Liver (tissue), 8 donors: ENCODE measurements at regions not wholly inside any gene's neighbourhood (a gene's known extent, or its start where the extent isn't known, plus 50 kb on each side); places are given as distances from the start of the nearest gene placed in this dataset.

ENCODE experiments used
- DNase-seq: peaks from one replicate; pipeline ENCODE4 v3.0.0-alpha.2; 2017; ENCODE audit warnings: low spot score
- H3K27ac ChIP-seq, 2 donors: one replicate each; pipeline ENCODE4 v1.7.0; 2013; ENCODE audit warnings: inconsistent platforms in 2 of 2, low read length in 2 of 2, control low read depth in 1 of 2, low read depth in 1 of 2, mild to moderate bottlenecking in 1 of 2
- H3K27me3 ChIP-seq, 4 donors: one replicate each; pipeline versions ENCODE4 v1.6.1 to v1.7.0; 2013; ENCODE audit warnings: low read length in 3 of 4, inconsistent platforms in 1 of 4, mild to moderate bottlenecking in 1 of 4, moderate library complexity in 1 of 4; ENCODE audit not compliant: control insufficient read depth in 4 of 4, insufficient read depth in 4 of 4
- H3K36me3 ChIP-seq, 4 donors: one replicate each; pipeline versions ENCODE4 v1.6.1 to v1.7.0; 2013; ENCODE audit warnings: low read length in 3 of 4, mild to moderate bottlenecking in 3 of 4, low read depth in 1 of 4, moderate library complexity in 1 of 4; ENCODE audit not compliant: control insufficient read depth in 4 of 4, insufficient read depth in 3 of 4
- H3K4me1 ChIP-seq, 4 donors: one replicate each; pipeline versions ENCODE4 v1.6.1 to v1.7.0; 2013; ENCODE audit warnings: low read length in 3 of 4, mild to moderate bottlenecking in 3 of 4, moderate library complexity in 1 of 4; ENCODE audit not compliant: control insufficient read depth in 4 of 4, insufficient read depth in 4 of 4
- H3K4me3 ChIP-seq, 3 donors: one replicate each; pipeline versions ENCODE4 v1.6.1 to v1.7.0; 2013; ENCODE audit warnings: low read length in 3 of 3, control low read depth in 1 of 3, low read depth in 1 of 3, mild to moderate bottlenecking in 1 of 3
- H3K9ac ChIP-seq, 2 donors: one replicate each; pipeline ENCODE4 v1.7.0; 2013; ENCODE audit warnings: low read length in 2 of 2, mild to moderate bottlenecking in 2 of 2, moderate library complexity in 2 of 2, control low read depth in 1 of 2, low read depth in 1 of 2
- H3K9me3 ChIP-seq, 4 donors: one replicate each; pipeline versions ENCODE4 v1.6.1 to v1.7.0; 2013; ENCODE audit warnings: low read length in 3 of 4; ENCODE audit not compliant: control insufficient read depth in 4 of 4
- CTCF ChIP-seq: fragments of 150-350 bp; IDR thresholded peaks from 2 replicates; pipeline ENCODE4 v1.5.1; 2017; ENCODE audit warnings: improper control_type of control experiment, low read depth, low read length; ENCODE audit not compliant: missing input control
- EGR1 ChIP-seq, 2 donors: IDR thresholded peaks; 2 replicates each; pipeline ENCODE4 v1.6.1; 2016 to 2018; ENCODE audit warnings: antibody characterized with exemption in 2 of 2, low read depth in 2 of 2
- FOXA1 ChIP-seq: IDR thresholded peaks from 2 replicates; pipeline ENCODE4 v1.6.1; 2016; ENCODE audit warnings: antibody characterized with exemption
- FOXA2 ChIP-seq: IDR thresholded peaks from 2 replicates; pipeline ENCODE4 v1.6.1; 2016; ENCODE audit warnings: antibody characterized with exemption
- GABPA ChIP-seq, 2 donors: IDR thresholded peaks in 1 of 2; conservative IDR thresholded peaks in 1 of 2; 2 replicates each; pipeline ENCODE4 v1.6.1; 2016; ENCODE audit warnings: antibody characterized with exemption in 2 of 2, mild to moderate bottlenecking in 1 of 2, moderate library complexity in 1 of 2
- HNF4A ChIP-seq, 2 donors: conservative IDR thresholded peaks; 2 replicates each; pipeline ENCODE4 v1.6.1; 2016; ENCODE audit warnings: antibody characterized with exemption in 2 of 2, mild to moderate bottlenecking in 2 of 2
- JUND ChIP-seq, 2 donors: IDR thresholded peaks; 2 replicates each; pipeline ENCODE4 v1.6.1; 2016; ENCODE audit warnings: antibody characterized with exemption in 2 of 2
- MAX ChIP-seq: IDR thresholded peaks from 2 replicates; pipeline ENCODE4 v1.6.1; 2016; ENCODE audit warnings: antibody characterized with exemption
- NR2F2 ChIP-seq: IDR thresholded peaks from 2 replicates; pipeline ENCODE4 v1.6.1; 2016; ENCODE audit warnings: antibody characterized with exemption
- RAD21 ChIP-seq, 2 donors: IDR thresholded peaks; 2 replicates each; pipeline ENCODE4 v1.6.1; 2016; ENCODE audit warnings: antibody characterized with exemption in 2 of 2, mild to moderate bottlenecking in 2 of 2
- REST ChIP-seq: IDR thresholded peaks from 2 replicates; pipeline ENCODE4 v1.6.1; 2016; ENCODE audit warnings: antibody characterized with exemption, mild to moderate bottlenecking
- RXRA ChIP-seq, 2 donors: IDR thresholded peaks; 2 replicates each; pipeline ENCODE4 v1.6.1; 2017 to 2018; ENCODE audit warnings: antibody characterized with exemption in 2 of 2, mild to moderate bottlenecking in 1 of 2
- SP1 ChIP-seq: IDR thresholded peaks from 2 replicates; pipeline ENCODE4 v1.6.1; 2018; ENCODE audit warnings: antibody characterized with exemption, mild to moderate bottlenecking
- TAF1 ChIP-seq: conservative IDR thresholded peaks from 2 replicates; pipeline ENCODE4 v1.6.1; 2016; ENCODE audit warnings: antibody characterized with exemption, mild to moderate bottlenecking
- YY1 ChIP-seq: IDR thresholded peaks from 2 replicates; pipeline ENCODE4 v1.6.1; 2016; ENCODE audit warnings: antibody characterized with exemption, mild to moderate bottlenecking
- ZBTB33 ChIP-seq: IDR thresholded peaks from 2 replicates; pipeline ENCODE4 v1.6.1; 2016; ENCODE audit warnings: antibody characterized with exemption
- WGBS: extraction: QIAGEN DNeasy Blood & Tissue Kit; methylation state at CpG from one replicate; pipeline ENCODE4 v1.1.7; 2013; 5-methylcytosine and 5-hydroxymethylcytosine counted together
- TF ChIP-seq, protein P1 (sequence below): IDR thresholded peaks from 2 replicates; pipeline ENCODE4 v1.6.1; 2016; ENCODE audit warnings: antibody characterized with exemption
- donor health status: healthy.
- donor health status: healthy.
- donor health status: healthy.
- donor health status: healthy.
- donor health status: healthy.

- no peak overlapping the region for H3K4me3 ChIP-seq
- H3K27me3 ChIP-seq = no peaks in the 10 kb centered on the region
- TF ChIP-seq YY1 (no peak), SP1 (no peak), FOXA2 (no peak), NR2F2 (no peak), HNF4A (conservative IDR thresholded peaks at IDR 0.05) (no peak), GABPA (IDR thresholded peaks at IDR 0.05 in 1 of 2, conservative IDR thresholded peaks at IDR 0.05 in 1 of 2) (no peak), ZBTB33 (no peak), RXRA (IDR thresholded peaks at IDR 0.05) (no peak), JUND (IDR thresholded peaks at IDR 0.05) (no peak)
- no peaks in the 10 kb centered on the region for H3K4me1 ChIP-seq
- H3K9me3 ChIP-seq = no peaks in the 10 kb centered on the region
- no peak overlapping the region for H3K27ac ChIP-seq
- 61% methylated on average over 4 of the region's 4 CpGs for WGBS
- DNase-seq = no peak
- H3K9ac ChIP-seq = no peak overlapping the region
- H3K36me3 ChIP-seq = no peaks in the 10 kb centered on the region
Observed at GRCh38 chr3:95939235-95939809, 875.1 kb upstream of the EPHA6 start.

- no peaks in the 10 kb centered on the region for H3K27me3 ChIP-seq
- no peak overlapping the region for H3K27ac ChIP-seq
- TF ChIP-seq GABPA (IDR thresholded peaks at IDR 0.05 in 1 of 2, conservative IDR thresholded peaks at IDR 0.05 in 1 of 2) = no peak
- no peak for TF ChIP-seq REST
- no peak for TF ChIP-seq YY1
- TF ChIP-seq FOXA1 = no peak
- TF ChIP-seq MAX = no peak
- TF ChIP-seq FOXA2 = no peak
- no peak for TF ChIP-seq RXRA (IDR thresholded peaks at IDR 0.05)
- TF ChIP-seq TAF1 = no peak
- no peak for TF ChIP-seq SP1
- TF ChIP-seq HNF4A (conservative IDR thresholded peaks at IDR 0.05) = no peak
- TF ChIP-seq, protein P1, sequence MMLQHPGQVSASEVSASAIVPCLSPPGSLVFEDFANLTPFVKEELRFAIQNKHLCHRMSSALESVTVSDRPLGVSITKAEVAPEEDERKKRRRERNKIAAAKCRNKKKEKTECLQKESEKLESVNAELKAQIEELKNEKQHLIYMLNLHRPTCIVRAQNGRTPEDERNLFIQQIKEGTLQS = no peak
- no peak for TF ChIP-seq NR2F2
- no peak for TF ChIP-seq RAD21 (IDR thresholded peaks at IDR 0.05)
- TF ChIP-seq ZBTB33 = no peak
- TF ChIP-seq EGR1 (IDR thresholded peaks at IDR 0.05; ENCODE audit: low read depth in 2 of 2) = no peak
- no peak for TF ChIP-seq JUND (IDR thresholded peaks at IDR 0.05)
- TF ChIP-seq CTCF = no peak
- H3K9ac ChIP-seq = no peak overlapping the region
- no peaks in the 10 kb centered on the region for H3K4me1 ChIP-seq
- 65% methylated on average over 2 of the region's 2 CpGs for WGBS
- no peak for DNase-seq
- no peak overlapping the region for H3K4me3 ChIP-seq
- no peaks in the 10 kb centered on the region for H3K9me3 ChIP-seq
- H3K36me3 ChIP-seq = no peaks in the 10 kb centered on the region
Observed at GRCh38 chr3:95965704-95966336, 848.6 kb upstream of the EPHA6 start.
